Stimulated activated CD4-positive, alpha-beta T cell treated with anti-CD3 and anti-CD28 coated beads, Interleukin-4, amount 100 ng/mL, for 48 hours (primary cell): ENCODE measurements at regions not wholly inside any gene's neighbourhood (a gene's known extent, or its start where the extent isn't known, plus 50 kb on each side); places are given as distances from the start of the nearest gene placed in this dataset.

ENCODE experiments used
- DNase-seq, 2 donors: peaks; one replicate each; pipeline ENCODE4 v3.0.0-alpha.2; 2020; ENCODE audit warnings: low read depth in 2 of 2

DNA sequence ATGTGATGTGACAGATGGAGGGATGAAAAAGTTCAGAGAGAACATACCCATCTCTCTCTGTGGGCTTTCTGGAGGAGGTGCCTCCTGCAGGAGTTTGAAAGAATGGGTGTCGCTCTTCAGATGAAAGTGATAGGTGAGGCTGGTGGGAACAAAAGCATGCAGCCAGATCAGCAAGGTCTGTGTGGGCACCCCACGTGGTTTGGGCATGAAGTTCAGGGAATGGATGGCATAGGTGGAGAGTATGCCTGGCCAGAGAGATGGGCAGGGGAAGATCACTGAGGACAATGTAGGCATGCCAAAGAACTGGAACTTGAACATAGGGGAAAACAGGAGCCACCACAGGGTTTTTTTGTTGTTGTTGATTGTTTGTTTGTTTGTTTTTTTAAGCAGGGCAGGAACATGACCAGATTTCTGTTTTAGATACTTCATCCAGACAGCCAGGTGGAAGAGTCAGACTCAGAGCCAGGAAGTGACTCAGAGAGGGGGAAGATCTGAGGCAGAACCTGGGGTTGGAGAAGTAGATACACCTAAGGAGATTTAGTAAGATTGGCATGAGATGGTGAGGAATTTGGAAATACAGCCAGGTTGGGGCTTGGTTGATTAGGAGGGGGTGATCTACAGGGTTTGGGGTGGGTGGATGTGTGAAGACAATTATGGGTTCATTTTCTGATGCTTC is 64.8 kb upstream of the CLSTN2 start:
- DNase-seq = no peak

DNA sequence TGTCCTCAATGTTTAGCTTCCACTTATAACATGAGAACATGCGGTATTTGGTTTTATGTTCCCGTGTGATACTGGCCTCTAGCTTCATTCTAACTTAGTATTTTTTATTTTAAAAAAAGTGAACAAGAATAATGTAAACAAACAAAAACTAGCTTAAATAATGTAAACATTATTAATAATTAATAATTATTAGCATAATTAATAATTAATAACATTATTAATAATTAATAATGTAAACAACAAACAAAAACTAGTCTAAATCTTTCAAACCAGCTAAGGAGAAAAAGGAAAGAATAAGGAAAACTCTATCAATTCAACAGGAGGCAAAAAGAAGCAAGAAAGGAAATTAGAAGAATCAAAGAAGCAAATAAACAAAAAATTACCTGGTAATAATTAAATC is 66.2 kb upstream of the CLSTN2 start:
- no peak for DNase-seq

DNA sequence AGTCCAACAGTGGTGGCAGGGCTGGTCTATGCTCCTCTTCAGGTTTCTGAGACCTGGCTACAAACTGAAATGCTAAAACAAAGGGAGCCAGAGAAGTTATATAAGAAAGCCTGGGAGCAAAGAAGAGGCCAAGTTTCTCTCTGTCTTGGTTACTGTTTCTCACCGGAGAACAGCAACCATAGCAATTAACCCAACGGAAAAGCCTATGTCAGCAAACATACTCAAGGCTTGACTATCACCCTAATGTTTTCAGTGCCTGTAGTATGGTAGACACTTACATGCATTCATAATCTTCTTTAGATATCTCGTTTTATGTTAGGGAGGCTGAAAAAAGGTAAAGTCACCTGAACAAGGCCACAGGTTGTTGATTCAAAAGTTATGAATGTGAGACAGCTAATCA is 86.3 kb upstream of the CLSTN2 start:
- no peak for DNase-seq

DNA sequence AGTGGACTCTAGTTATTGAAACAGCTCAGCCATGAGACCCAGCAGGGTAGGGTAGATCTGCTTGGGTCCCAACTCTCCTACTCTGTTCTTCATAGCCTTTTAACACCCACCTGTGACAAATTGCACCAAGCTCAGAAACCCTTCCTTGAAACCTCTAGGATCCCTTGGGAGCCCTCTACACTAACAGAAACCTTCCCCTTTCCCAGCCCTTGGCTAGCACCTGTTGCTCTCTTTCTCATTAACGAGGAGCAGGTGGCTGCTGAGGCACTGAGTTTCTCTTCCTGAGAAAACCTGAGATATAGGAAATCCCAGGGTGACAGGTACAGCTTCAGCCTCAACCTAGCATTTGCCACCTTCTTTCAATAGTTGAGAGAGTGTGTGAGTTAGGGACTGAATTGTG is 88.3 kb upstream of the CLSTN2 start:
- DNase-seq = no peak

DNA sequence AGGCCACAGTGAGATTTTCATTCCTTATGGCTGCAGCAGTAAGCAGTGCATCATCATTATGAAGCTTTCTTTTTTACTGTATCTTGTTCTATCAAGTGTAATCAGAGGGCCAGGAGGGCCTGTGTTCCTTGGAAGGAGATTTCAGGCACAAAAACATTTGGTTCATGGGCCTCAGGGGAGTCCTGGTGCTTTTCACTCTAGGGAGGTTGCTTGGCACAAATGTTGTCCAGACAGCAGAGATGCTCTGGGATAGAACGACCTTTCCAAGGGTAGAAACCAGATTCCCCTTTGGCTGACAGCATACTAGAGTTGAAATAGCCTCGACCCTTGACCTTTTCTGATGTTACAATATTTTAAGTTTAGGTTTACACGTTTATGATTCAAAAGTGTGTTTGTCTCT is 95.3 kb upstream of the CLSTN2 start:
- DNase-seq = no peak

DNA sequence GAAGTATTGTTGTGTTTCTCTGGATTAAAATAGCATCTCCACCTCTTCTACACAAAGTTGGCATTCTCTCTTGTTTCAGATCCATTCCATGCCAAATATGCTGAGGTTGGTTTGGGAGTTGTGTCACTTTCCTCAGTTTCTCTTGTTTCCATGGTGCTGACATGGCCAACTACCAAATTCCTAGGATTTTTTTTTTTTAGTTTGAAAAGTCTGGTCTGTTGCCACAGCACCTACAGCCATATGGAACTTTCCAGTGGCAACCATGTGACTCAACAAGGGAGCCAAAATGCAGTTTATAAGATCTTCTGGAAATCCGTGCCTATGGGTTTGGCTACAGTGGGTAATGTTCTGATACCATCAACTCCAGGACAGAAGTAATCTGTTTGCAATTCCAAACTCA is 96.0 kb upstream of the CLSTN2 start:
- no peak for DNase-seq

DNA sequence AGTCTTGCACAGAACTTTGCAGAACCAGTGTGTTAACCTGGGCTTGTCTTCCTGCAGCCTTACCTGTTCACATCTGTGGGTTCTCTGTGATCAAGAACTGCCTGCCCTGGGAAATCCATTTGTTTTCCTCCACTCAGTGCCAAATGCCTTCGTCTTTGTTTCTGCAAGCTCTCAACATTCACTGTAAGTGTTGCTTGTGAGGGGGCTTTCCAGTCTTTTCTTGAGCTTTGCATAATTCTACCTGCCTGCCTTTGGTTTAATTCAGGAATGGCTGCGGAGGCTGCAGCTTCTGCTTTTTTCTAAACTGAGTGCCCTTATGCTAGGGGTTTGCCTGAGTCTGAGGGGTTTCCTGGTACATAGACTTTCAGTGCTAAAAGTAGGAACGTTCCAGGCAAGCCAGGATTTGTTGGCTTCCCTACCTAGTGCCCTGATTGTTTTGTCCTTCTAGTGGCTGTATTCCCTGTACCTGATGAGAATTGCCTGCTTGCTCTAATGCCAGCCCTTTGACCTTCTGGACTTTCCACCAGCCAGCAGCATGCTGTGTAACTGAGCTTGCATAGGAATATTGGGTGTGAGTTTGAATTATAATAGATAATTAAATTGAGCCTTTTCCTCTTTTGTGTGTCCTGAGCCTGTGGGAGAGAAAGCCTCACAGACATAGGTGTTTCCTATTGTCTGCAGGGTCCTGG is 96.6 kb upstream of the CLSTN2 start:
- no peak for DNase-seq

DNA sequence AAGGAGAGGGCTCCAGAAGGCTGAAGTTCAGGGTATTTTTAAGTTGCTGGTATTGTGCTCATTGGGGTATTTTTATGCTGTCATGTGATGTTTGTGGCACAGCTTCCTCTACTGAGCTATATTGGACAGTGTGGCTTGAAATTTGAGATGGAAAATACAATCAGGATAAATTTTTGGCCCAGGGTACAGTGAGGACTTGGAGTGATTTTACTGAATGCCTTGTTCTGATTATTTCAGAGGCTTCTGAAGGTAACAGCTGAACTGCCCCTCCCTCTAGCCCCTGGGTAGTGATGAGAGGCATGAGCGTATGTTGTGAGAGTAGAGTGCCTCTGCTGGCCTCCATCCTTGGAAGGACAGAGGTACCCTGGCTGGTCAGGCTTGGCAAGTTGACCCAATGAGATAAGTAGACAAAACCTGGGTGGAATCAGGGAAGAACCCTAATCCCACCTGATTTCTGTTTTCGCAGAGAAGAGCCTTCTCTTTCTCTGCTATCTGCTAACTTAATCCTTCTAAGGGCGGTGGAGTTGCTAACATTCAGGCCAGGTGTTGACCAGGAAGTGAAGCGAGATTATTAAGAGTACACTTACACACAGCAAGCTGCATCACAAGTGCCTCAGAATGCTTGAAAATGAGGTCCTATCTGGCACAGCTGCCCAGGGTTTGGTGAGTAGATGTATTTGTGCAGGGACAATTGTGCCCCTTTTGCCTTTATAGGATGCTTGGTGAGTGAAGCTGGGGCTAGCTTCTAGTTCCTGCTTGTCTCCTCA is 98.1 kb upstream of the CLSTN2 start:
- DNase-seq = no peak

DNA sequence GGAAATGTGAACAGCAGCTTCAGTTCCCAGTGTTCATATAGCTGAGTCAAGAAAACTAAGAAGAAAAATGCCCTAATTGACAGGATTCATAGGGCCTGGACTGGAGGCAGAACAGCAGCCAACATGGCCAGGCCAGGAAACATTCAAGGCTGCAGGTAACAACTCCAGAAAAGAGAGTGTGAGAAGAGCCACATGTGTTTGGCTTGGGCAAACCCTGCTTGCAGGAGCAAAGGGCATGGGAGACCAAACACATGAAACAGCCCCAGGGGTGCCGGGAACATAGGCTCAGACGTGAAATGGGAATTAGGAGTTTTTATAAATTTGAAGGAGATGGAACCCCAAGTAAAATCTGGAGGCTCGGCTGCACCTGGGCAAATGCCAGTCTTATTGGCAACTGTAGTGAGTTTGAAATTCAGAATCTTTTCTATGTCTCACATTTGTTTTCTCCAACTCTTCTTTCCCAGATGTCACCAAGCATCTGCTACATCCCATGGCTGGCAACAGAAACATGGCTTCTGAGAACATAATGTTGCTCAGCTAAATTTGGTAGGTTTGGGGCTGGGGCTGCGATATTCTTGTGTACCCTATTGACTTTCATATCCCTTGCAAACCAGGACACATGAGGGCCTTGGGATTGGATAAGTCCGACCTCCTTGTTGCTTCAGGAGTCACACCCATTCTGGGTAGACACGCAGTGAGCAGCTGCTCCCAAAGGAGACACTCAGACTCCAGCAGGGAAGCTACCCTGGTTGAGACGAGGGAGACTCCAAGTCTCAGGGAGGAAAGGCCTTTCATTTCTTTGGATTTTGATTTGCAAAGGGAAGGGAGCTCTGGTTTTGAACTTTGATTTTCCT is 98.9 kb upstream of the CLSTN2 start:
- DNase-seq = no peak

DNA sequence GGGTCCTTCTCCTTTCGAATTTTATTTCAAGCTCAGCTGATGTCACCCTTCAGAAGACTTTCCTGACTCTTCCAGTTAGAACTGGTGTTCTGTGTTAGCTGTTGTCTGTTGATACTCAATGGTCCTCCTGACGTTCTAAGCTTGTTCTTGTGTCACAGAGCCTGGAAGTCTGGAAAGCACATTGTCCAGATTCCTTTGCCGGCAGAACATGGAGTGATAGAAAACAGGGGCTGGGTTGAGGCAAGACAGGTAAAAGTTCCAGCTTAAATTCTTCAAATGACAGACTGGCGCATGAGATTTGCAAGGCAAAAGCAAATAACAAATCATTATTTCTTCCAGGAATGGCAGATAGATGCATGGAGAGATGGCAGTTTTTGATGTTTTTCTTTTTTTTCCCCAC is 102.0 kb upstream of the CLSTN2 start:
- no peak for DNase-seq

DNA sequence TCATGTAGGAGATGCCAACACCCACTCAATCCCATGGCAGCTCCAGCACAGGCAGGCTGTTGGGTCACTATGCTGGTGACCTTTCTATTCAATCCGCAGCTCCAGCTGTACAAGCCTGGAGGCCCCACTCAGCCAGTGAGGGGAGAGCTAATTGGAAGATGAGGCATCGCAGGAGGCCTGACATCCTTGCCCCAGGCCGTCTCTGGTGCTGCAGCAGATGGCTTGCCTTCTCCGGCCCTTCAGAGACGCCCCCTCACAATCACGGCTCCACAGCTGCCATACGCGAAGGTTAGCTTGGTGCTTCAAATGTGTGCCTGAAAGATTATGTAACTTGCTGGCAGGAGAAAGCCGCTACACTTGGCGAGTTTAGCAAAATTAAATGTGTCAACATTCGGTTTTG is 104.2 kb upstream of the CLSTN2 start:
- DNase-seq = no peak

DNA sequence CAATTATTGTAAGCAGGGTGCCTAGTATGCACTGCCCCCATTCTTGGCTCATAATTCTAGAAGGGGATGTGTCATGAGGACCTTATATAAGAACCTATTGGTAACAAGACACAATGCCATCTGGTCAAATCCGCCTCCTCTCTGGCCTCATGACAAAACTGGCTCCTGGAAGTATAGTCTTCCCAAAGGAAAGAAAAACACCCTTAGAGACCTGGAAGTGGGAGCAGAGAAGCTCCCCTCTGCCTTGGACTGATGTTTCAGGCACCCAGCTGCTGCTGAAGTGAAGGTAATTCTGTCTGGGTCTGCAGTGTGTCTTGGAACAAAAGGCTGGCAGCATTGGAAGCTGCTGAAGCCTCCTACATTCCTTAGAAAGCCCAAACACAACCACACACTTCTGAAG is 107.2 kb upstream of the CLSTN2 start:
- DNase-seq = no peak

DNA sequence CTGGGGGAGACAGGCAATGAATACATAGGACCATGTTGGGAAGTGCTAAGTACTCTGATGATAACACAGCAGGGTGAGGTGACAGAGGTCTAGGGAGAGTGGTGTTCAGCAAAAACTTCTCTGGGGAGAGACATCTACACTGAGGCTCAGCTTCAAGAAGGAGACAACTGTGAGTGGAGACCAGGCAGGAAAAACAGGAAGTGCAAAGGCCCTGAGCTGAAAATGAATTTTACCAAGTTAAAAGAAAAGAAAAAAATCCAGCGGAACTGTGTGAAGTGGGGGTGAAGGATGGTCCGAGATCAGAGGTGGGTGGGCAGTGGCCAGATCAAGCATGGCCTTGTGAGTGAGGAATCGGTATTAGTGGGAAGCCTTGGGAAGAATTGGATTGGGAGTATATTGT is 110.1 kb upstream of the CLSTN2 start:
- no peak for DNase-seq

DNA sequence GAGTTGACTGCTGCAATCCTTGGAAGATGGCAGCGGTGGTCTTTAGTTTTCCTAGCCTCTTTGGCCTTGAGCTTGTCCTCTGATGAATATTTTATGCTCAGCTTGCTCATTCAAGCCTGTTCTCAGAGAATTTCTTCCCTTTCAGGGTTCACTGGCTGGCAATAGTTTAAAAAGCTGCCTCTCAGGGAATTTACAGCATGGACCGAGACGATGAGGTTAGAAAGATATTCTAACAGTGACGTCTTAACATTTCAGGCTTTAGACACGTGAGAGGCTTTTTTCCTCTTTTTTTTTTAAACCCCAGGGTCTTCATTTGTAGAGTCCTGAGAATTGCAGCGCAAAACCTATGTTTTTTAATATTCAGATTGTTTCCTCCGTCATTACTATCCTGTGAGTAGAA is 120.3 kb upstream of the CLSTN2 start:
- DNase-seq = no peak

DNA sequence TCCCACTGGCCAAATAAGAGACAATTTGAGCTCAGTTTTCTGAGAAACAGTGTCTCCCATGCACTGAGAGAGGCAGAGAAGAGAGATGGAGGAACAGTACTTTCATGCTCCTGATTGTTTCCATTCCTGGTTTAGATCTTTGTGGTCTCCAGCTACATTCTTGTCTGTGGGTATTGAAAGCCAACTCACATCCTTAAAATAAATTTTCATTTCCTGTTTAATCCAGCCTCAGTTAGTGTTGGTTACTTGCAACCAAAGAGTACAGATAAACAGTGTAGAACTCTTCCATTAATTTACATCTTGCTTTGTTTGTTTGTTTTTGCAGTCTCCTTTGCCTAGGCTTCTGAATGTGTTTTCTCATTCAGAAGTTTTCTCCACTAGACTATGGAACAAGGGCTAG is 123.7 kb upstream of the CLSTN2 start:
- DNase-seq = no peak

DNA sequence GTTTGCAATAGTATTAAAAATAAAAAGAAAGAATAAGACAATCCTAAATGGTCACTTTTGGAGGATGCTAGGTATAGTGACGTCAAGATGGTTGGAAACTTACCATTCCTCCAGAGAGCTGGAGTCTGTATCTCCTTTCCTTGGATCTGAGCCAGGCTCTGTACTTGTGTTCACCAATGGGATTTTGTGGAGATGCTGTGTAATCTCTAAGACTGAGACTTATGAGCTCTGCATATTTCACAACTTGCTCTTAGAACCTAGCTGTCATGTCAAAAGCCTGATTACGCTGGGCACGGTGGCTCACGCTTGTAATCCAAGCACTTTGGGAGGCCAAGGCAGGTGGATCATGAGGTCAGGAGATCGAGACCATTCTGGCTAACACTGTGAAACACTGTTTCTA is 126.8 kb upstream of the CLSTN2 start:
- DNase-seq = no peak

DNA sequence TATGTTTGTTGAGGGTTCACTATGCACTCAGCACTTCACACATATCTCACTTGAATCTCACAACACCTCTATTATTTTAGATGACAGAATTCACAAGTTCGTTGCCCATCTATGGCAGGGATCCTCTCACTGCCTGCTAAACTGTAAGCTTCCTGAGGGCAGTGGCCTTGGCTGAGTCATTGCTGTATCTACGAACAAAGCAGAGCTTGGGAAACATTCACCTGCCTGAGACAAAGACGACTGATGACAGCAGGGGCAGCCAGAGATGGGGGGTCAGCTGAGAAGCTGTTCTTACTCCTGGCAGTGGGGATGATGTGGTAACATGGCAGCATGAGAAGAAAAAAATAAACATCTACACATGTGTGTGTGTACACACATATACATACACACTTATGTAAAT is 125.5 kb upstream of the NMNAT3 start:
- no peak for DNase-seq

DNA sequence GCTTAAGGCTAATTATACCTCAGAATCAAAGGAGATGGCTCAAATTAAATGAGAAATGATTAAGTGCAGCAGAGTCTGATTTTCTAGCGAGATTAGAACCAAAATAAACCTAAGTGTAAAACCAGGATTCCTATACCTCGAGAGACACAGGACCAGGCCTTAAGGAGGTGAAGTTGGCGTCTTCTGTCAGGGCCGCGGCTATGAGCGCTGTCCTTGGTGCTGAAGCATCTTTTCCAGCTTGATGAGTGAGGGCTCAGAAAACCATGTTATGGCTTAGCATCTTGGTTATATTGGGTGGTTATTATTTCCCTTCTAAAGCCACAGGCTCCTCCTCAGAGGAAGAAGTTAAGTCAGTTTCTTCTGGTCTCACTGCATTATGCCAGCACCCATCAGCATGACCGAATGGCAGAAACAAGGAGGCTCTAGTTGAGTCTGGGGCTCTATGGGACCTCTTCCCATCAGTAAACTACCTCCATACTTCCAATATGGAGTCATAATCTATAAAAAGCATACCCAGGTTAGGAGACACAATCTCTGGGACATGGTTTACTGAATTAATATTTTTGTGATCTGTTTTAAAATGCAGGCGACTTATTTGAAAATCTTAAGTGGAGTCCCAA is 120.1 kb upstream of the NMNAT3 start:
- peak; percentile 1 to 12 for DNase-seq

DNA sequence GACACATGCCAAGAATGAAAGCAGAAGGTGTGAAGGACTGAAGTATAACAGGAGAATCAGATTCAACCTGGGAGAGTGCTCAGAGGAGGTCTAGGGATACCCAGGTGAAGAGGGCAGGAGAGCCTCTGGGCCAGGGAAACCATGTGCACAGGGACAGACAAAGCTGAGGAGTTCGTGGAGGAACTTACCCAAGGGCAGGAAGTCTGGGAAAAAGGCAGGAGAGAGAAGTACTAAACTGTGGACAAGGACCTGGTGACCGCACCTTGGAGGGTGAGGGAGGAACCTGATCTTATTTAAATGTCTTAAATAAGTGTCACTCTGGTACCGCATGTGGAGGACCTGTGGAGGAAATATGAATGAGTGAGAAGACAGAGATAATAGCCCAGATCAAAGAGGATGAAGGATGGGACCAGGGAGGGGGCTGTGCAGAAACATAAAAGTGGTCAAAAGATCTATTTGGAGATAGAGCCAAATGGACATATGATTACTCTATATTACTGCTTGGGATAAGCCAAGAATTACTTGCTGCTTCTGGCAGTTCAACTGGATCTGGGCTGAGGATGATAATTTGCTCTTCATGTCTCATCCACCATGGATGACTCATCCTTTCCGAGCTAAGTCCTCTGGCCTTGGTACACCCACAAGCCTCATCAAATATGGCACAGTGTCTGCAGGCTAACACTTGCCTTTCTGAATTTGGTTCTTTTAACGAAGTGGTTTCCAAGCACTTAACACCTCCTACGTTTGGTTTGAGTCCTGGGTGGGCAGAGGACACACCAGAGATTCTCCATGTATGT is 116.9 kb upstream of the NMNAT3 start:
- DNase-seq = no peak

DNA sequence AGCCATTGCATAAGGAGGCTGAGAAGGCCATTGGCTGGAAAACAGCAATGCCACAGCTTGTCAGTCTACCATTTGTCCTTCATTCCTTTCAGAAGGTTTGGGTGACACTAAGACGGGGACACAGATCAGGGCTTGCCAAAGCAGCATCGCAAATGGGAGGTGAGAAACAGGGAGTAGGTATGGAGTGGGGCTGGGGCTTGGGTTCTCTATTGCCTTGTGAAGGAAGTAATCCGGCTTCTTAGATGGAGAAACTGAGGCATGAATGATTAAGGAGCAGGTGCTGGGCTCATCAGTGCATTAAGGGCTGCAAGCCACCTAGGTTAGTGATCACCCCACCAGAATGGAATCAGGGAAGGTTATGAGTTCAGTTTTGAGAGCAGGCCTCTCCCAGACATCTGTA is 115.6 kb upstream of the NMNAT3 start:
- DNase-seq = no peak

DNA sequence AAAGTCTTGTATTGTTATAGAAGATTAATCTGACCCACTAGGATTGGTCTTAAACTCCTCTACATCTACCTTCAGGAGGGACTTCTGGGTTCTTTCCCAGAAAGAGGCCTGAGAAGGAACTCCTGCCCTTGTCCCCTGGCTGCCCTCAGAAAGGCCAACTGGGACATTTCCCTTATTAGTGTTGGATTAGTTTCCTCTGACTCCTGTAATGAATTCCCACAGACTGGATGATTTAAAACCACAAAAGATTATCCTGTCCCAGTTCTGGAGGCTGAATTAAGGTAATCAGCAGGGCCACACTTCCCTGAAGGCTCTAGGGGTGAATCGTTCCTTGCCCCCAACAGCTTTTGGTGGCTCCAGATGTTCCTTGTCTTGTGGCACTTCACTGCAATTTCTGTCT is 102.8 kb upstream of the NMNAT3 start:
- DNase-seq = no peak
